DND-41 (cell line): ENCODE measurements at regions not wholly inside any gene's neighbourhood (a gene's known extent, or its start where the extent isn't known, plus 50 kb on each side); places are given as distances from the start of the nearest gene placed in this dataset.

Experiments used
- EZH2 ChIP-seq: IDR thresholded peaks from 3 replicates; pipeline ENCODE4 v1.6.1; 2012; ENCODE audit warnings: borderline replicate concordance, low read depth, mild to moderate bottlenecking, moderate library complexity, low read length, inconsistent platforms; ENCODE audit not compliant: severe bottlenecking
- TF ChIP-seq, protein P1 (sequence below): IDR thresholded peaks from 2 replicates; pipeline ENCODE4 v1.5.1; 2012; ENCODE audit warnings: borderline replicate concordance, low read length, moderate library complexity, mild to moderate bottlenecking; ENCODE audit not compliant: poor library complexity, severe bottlenecking; ENCODE audit errors: extremely low read depth

DNA sequence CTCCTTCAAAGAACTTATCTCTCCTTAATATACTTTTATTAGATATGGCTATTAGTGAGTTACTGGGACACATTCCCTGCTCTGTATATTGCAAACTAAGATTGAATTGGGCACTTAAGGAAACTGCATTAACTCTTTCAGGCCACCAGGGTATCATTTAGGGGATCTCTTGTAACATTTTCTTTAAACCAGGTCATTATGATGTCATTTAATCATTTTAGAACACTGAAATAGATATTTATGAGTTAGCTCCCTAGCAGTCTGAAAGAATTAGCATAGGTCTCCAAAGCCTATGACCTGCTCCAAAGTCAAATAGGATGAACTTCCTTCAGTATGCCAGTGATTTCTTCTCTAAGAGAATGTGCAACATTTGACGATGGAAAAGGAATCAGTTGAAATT lies 506.9 kb downstream of the FOXG1 start:
- TF ChIP-seq, protein P1, sequence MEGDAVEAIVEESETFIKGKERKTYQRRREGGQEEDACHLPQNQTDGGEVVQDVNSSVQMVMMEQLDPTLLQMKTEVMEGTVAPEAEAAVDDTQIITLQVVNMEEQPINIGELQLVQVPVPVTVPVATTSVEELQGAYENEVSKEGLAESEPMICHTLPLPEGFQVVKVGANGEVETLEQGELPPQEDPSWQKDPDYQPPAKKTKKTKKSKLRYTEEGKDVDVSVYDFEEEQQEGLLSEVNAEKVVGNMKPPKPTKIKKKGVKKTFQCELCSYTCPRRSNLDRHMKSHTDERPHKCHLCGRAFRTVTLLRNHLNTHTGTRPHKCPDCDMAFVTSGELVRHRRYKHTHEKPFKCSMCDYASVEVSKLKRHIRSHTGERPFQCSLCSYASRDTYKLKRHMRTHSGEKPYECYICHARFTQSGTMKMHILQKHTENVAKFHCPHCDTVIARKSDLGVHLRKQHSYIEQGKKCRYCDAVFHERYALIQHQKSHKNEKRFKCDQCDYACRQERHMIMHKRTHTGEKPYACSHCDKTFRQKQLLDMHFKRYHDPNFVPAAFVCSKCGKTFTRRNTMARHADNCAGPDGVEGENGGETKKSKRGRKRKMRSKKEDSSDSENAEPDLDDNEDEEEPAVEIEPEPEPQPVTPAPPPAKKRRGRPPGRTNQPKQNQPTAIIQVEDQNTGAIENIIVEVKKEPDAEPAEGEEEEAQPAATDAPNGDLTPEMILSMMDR = no peak
- TF ChIP-seq EZH2 = no peak
